ENCODE measurements at regions not wholly inside any gene's neighbourhood (a gene's known extent, or its start where the extent isn't known, plus 50 kb on each side); places are given as distances from the start of the nearest gene placed in this dataset.

DNA sequence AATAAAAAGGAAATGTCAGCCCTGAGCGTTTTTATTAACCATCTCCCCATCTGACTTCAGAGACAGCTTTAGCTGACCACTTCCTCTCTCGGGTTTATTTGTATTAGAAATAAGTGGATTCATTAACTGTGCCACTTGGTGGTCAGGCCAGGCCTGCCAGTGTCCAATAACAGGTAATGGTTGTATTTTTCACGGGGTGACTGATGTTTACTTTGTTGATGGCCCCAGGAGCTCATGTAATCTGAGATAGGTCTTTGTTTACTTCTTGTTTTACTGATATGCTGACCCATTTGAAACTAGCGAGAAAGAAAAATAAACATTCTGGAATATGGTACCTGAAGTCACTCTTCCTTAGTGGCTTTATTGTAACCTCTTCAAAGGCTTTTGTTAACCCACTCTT, 504.3 kb upstream of the SLC35B3 start:
- H3K79me2 ChIP-seq (ENCODE audit: insufficient read depth, low read length): no peaks in the 10 kb centered on the region
- H3K4me1 ChIP-seq (ENCODE audit: control insufficient read depth in 1 of 2, insufficient read depth in 2 of 2, low read length in 2 of 2): no peaks in the 10 kb centered on the region
- no peak overlapping the region for H2AFZ ChIP-seq (ENCODE audit: insufficient read depth, low read depth, low read length, poor library complexity, severe bottlenecking)
- Mint-ChIP-seq H3K4me3 (no peak overlapping the region), H3K36me3 (no peaks in the 10 kb centered on the region), H3K27me3 (ENCODE audit: low read depth in 3 of 3) (peaks cover 0 to 1% (median 0%) of the 10 kb centered on the region in 3 donors), H3K4me1 (no peaks in the 10 kb centered on the region), H3K9me3 (peaks cover 0 to 2% (median 0%) of the 10 kb centered on the region in 7 donors), H3K27ac (no peak overlapping the region)
- TF ChIP-seq, protein P1, sequence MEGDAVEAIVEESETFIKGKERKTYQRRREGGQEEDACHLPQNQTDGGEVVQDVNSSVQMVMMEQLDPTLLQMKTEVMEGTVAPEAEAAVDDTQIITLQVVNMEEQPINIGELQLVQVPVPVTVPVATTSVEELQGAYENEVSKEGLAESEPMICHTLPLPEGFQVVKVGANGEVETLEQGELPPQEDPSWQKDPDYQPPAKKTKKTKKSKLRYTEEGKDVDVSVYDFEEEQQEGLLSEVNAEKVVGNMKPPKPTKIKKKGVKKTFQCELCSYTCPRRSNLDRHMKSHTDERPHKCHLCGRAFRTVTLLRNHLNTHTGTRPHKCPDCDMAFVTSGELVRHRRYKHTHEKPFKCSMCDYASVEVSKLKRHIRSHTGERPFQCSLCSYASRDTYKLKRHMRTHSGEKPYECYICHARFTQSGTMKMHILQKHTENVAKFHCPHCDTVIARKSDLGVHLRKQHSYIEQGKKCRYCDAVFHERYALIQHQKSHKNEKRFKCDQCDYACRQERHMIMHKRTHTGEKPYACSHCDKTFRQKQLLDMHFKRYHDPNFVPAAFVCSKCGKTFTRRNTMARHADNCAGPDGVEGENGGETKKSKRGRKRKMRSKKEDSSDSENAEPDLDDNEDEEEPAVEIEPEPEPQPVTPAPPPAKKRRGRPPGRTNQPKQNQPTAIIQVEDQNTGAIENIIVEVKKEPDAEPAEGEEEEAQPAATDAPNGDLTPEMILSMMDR (IDR thresholded peaks at IDR 0.05): no peak
- intact Hi-C loops (cut with micrococcal nuclease): no loop called here
- H3K36me3 ChIP-seq (replicated peaks in 1 of 2; ENCODE audit: control insufficient read depth in 1 of 2, insufficient read depth in 2 of 2, low read length in 2 of 2): no peaks in the 10 kb centered on the region
- no peaks in the 10 kb centered on the region for H3K9me3 ChIP-seq (replicated peaks in 1 of 2; ENCODE audit: control insufficient read depth in 1 of 2, insufficient read depth in 1 of 2, low read length in 2 of 2)
- H3K4me2 ChIP-seq (replicated peaks; ENCODE audit: extremely low read depth, low read length, poor library complexity, severe bottlenecking): no peak overlapping the region
- 47% methylated on average over 3 of the region's 4 CpGs for WGBS (ENCODE audit: insufficient coverage)
- no peak for DNase-seq
- H3K27me3 ChIP-seq (ENCODE audit: control insufficient read depth in 2 of 2, insufficient read depth in 2 of 2, low read length in 2 of 2): no peaks in the 10 kb centered on the region
- no peak overlapping the region for H3K9ac ChIP-seq (ENCODE audit: insufficient read depth, low read length, poor library complexity, severe bottlenecking)
- H3K27ac ChIP-seq (ENCODE audit: low read depth in 1 of 2, low read length in 2 of 2): no peak overlapping the region
- no peaks in the 10 kb centered on the region for H4K20me1 ChIP-seq (ENCODE audit: insufficient read depth, low read length)
- no peak overlapping the region for H3K4me3 ChIP-seq (replicated peaks in 1 of 3; ENCODE audit: low read depth in 2 of 3, low read length in 3 of 3)

DNA sequence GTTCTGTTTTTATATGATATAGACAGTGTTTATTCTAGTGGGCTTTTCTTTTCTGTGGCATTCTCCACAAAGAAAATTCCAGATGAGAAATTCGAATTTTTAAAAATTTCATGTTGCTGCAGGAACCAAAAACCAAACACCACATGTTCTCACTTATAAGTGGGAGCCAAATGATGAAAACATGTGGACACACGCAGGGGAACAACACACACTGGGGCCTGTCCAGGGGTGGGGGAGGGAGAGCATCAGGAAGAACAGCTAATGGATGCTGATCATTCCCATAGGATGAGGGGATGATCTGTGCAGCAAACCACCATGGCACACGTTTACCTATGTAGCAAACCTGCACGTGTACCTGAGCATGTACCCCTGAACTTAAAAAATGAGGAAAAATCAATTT, 499.0 kb upstream of the SLC35B3 start:
- TF ChIP-seq, protein P1 (IDR thresholded peaks at IDR 0.05): no peak
- Mint-ChIP-seq H3K27me3 (ENCODE audit: low read depth in 3 of 3) (peaks cover 0 to 2% (median 0%) of the 10 kb centered on the region in 3 donors), H3K4me3 (no peak overlapping the region), H3K9me3 (peaks cover 0 to 2% (median 0%) of the 10 kb centered on the region in 7 donors), H3K4me1 (no peaks in the 10 kb centered on the region), H3K36me3 (no peaks in the 10 kb centered on the region), H3K27ac (no peak overlapping the region)
- no peak for DNase-seq
- no peaks in the 10 kb centered on the region for H3K36me3 ChIP-seq (replicated peaks in 1 of 2; ENCODE audit: control insufficient read depth in 1 of 2, insufficient read depth in 2 of 2, low read length in 2 of 2)
- H4K20me1 ChIP-seq (ENCODE audit: insufficient read depth, low read length): no peaks in the 10 kb centered on the region
- no peak overlapping the region for H3K4me3 ChIP-seq (replicated peaks in 1 of 3; ENCODE audit: low read depth in 2 of 3, low read length in 3 of 3)
- H3K79me2 ChIP-seq (ENCODE audit: insufficient read depth, low read length): no peaks in the 10 kb centered on the region
- H3K9me3 ChIP-seq (replicated peaks in 1 of 2; ENCODE audit: control insufficient read depth in 1 of 2, insufficient read depth in 1 of 2, low read length in 2 of 2): no peaks in the 10 kb centered on the region
- no peak overlapping the region for H3K4me2 ChIP-seq (replicated peaks; ENCODE audit: extremely low read depth, low read length, poor library complexity, severe bottlenecking)
- WGBS (ENCODE audit: insufficient coverage): no CpG with 5 or more reads among the region's 4 CpGs
- H3K4me1 ChIP-seq (ENCODE audit: control insufficient read depth in 1 of 2, insufficient read depth in 2 of 2, low read length in 2 of 2): no peaks in the 10 kb centered on the region
- H3K9ac ChIP-seq (ENCODE audit: insufficient read depth, low read length, poor library complexity, severe bottlenecking): no peak overlapping the region
- H3K27ac ChIP-seq (ENCODE audit: low read depth in 1 of 2, low read length in 2 of 2): no peak overlapping the region
- H3K27me3 ChIP-seq (ENCODE audit: control insufficient read depth in 2 of 2, insufficient read depth in 2 of 2, low read length in 2 of 2): no peaks in the 10 kb centered on the region
- intact Hi-C loops (cut with micrococcal nuclease): no loop called here
- H2AFZ ChIP-seq (ENCODE audit: insufficient read depth, low read depth, low read length, poor library complexity, severe bottlenecking): no peak overlapping the region
